ENCODE measurements at regions not wholly inside any gene's neighbourhood (a gene's known extent, or its start where the extent isn't known, plus 50 kb on each side); places are given as distances from the start of the nearest gene placed in this dataset.

DNA sequence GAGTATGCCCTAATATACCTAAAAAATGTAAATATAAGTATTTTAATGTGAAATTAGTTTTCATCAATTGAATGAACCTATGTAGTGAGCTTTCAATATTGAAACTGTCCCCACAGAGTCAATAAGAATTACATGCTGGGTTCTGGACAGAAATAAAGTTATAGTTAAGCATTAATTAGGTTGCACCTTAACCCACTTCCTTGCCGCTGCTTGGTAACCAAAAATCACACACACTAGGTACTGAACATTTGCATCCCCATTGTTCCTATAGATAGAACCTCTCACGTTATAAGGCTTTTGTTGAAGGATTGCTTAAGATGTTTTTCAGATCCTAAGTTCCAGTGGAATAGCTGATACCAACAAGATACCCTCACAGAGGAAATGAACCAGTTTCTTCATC is 237.1 kb upstream of the OPRM1 start:
- Histone ChIP-seq H3K4me3 (ENCODE audit: insufficient read depth, low read depth, low read length) (no peak overlapping the region), H3K4me1 (ENCODE audit: control insufficient read depth, insufficient read depth, low read length) (no peaks in the 10 kb centered on the region), H3K27me3 (ENCODE audit: control insufficient read depth, insufficient read depth, low read length, poor library complexity, severe bottlenecking) (no peaks in the 10 kb centered on the region), H3K27ac (ENCODE audit: insufficient read depth, low read depth, low read length, poor library complexity, severe bottlenecking) (no peak overlapping the region), H3K36me3 (ENCODE audit: control insufficient read depth, insufficient read depth, low read length) (no peaks in the 10 kb centered on the region), H3K9me3 (ENCODE audit: control insufficient read depth, low read length) (no peaks in the 10 kb centered on the region)
- WGBS, 2 experiments, result 75 to 80% methylated on average over 1 to 2 of the region's 2 CpGs

- WGBS, 2 experiments, result 96 to 97% methylated on average over 3 of the region's 4 CpGs
- H3K27ac ChIP-seq (ENCODE audit: insufficient read depth, low read depth, low read length, poor library complexity, severe bottlenecking), result no peak overlapping the region
- no peaks in the 10 kb centered on the region for H3K4me1 ChIP-seq (ENCODE audit: control insufficient read depth, insufficient read depth, low read length)
- H3K9me3 ChIP-seq (ENCODE audit: control insufficient read depth, low read length), result no peaks in the 10 kb centered on the region
- H3K27me3 ChIP-seq (ENCODE audit: control insufficient read depth, insufficient read depth, low read length, poor library complexity, severe bottlenecking), result no peaks in the 10 kb centered on the region
- no peaks in the 10 kb centered on the region for H3K36me3 ChIP-seq (ENCODE audit: control insufficient read depth, insufficient read depth, low read length)
- no peak overlapping the region for H3K4me3 ChIP-seq (ENCODE audit: insufficient read depth, low read depth, low read length)
Measured at GRCh38 chr6:153800580-153801188, 238.4 kb upstream of the OPRM1 start.

- WGBS, 2 experiments, result 95 to 100% methylated on average over 1 of the region's 1 CpG
- H3K4me3 ChIP-seq (ENCODE audit: insufficient read depth, low read depth, low read length), result no peak overlapping the region
Measured at GRCh38 chr6:153790876-153791473, 248.1 kb upstream of the OPRM1 start.

GRCh38 chr6:153790048-153790447 is 249.0 kb upstream of the OPRM1 start:
- H3K27me3 ChIP-seq (ENCODE audit: control insufficient read depth, insufficient read depth, low read length, poor library complexity, severe bottlenecking), result no peaks in the 10 kb centered on the region
- H3K9me3 ChIP-seq (ENCODE audit: control insufficient read depth, low read length), result no peaks in the 10 kb centered on the region
- 90 to 91% methylated on average over 7 of the region's 7 CpGs for WGBS, 2 experiments
- no peak overlapping the region for H3K27ac ChIP-seq (ENCODE audit: insufficient read depth, low read depth, low read length, poor library complexity, severe bottlenecking)
- no peaks in the 10 kb centered on the region for H3K36me3 ChIP-seq (ENCODE audit: control insufficient read depth, insufficient read depth, low read length)
- no peaks in the 10 kb centered on the region for H3K4me1 ChIP-seq (ENCODE audit: control insufficient read depth, insufficient read depth, low read length)
- H3K4me3 ChIP-seq (ENCODE audit: insufficient read depth, low read depth, low read length), result no peak overlapping the region

More at GRCh38 chr6:153790876-153791473, 248.1 kb upstream of the OPRM1 start:
- no peaks in the 10 kb centered on the region for H3K9me3 ChIP-seq (ENCODE audit: control insufficient read depth, low read length)
- H3K4me1 ChIP-seq (ENCODE audit: control insufficient read depth, insufficient read depth, low read length), result no peaks in the 10 kb centered on the region
- no peaks in the 10 kb centered on the region for H3K36me3 ChIP-seq (ENCODE audit: control insufficient read depth, insufficient read depth, low read length)
- no peaks in the 10 kb centered on the region for H3K27me3 ChIP-seq (ENCODE audit: control insufficient read depth, insufficient read depth, low read length, poor library complexity, severe bottlenecking)
- H3K27ac ChIP-seq (ENCODE audit: insufficient read depth, low read depth, low read length, poor library complexity, severe bottlenecking), result no peak overlapping the region

DNA sequence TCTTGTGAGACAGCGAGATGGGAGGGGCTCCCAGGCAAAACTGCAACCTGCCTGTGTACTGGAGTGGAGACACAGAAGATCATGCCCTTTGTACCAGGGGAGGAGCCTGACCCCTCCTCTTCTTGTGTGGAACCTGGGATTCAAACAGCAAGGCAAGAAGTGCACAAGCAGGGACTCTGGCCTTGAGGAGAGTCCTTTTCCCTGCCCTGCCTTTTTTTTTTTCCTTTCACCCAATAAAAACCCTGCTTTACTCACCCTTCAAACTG is 251.8 kb upstream of the OPRM1 start:
- no peak overlapping the region for H3K27ac ChIP-seq (ENCODE audit: insufficient read depth, low read depth, low read length, poor library complexity, severe bottlenecking)
- WGBS, 2 experiments, result 54 to 59% methylated on average over 1 of the region's 1 CpG
- no peaks in the 10 kb centered on the region for H3K36me3 ChIP-seq (ENCODE audit: control insufficient read depth, insufficient read depth, low read length)

DNA sequence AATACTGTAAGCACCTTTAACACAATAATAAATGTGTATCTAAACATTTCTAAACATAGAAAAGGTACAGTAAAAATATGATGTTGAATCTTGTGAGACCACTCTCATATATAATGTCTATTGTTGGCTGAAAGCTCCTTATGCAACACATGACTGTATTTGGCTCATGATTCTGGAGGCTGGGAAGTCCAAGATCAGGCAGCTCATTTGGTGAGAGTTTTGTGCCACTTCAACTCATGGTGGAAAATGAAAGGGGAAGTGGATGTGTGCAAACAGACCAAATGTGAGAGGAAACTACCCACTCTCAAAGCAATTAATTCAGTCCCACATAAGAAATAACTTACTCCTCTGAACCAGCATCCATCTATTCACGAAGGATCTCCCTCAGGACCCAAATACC is 257.7 kb upstream of the OPRM1 start:
- Histone ChIP-seq H3K4me1 (ENCODE audit: control insufficient read depth, insufficient read depth, low read length) (no peaks in the 10 kb centered on the region), H3K4me3 (ENCODE audit: insufficient read depth, low read depth, low read length) (no peak overlapping the region), H3K27ac (ENCODE audit: insufficient read depth, low read depth, low read length, poor library complexity, severe bottlenecking) (no peak overlapping the region), H3K9me3 (ENCODE audit: control insufficient read depth, low read length) (no peaks in the 10 kb centered on the region), H3K36me3 (ENCODE audit: control insufficient read depth, insufficient read depth, low read length) (no peaks in the 10 kb centered on the region), H3K27me3 (ENCODE audit: control insufficient read depth, insufficient read depth, low read length, poor library complexity, severe bottlenecking) (no peaks in the 10 kb centered on the region)
- WGBS, 2 experiments, result 82 to 91% methylated on average over 1 of the region's 1 CpG

More for the DNA sequence above, 251.8 kb upstream of the OPRM1 start:
- H3K27me3 ChIP-seq (ENCODE audit: control insufficient read depth, insufficient read depth, low read length, poor library complexity, severe bottlenecking), result no peaks in the 10 kb centered on the region
- H3K9me3 ChIP-seq (ENCODE audit: control insufficient read depth, low read length), result no peaks in the 10 kb centered on the region
- no peaks in the 10 kb centered on the region for H3K4me1 ChIP-seq (ENCODE audit: control insufficient read depth, insufficient read depth, low read length)
- H3K4me3 ChIP-seq (ENCODE audit: insufficient read depth, low read depth, low read length), result no peak overlapping the region

DNA sequence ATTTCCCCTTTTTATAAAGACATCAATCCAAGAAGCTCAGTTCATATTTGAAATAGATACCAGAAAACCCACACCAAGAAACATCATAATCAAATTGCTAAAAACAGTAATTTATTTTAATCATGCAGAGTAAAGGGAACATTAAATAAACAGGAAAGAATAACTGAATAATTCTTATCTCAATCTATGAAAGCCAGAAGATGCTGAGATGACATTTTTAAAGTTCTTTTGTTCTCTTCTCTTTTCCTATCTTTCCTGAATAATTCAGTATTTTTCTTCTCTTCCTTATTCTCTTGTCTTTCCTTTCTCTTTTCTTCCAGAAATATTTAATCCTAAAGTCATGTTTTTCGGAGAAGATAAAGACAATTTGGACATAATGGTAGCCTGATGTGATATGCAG is 259.0 kb upstream of the OPRM1 start:
- WGBS, 2 experiments, result 95 to 100% methylated on average over 1 of the region's 1 CpG
- H3K4me1 ChIP-seq (ENCODE audit: control insufficient read depth, insufficient read depth, low read length), result no peaks in the 10 kb centered on the region
- no peaks in the 10 kb centered on the region for H3K9me3 ChIP-seq (ENCODE audit: control insufficient read depth, low read length)
- H3K27me3 ChIP-seq (ENCODE audit: control insufficient read depth, insufficient read depth, low read length, poor library complexity, severe bottlenecking), result no peaks in the 10 kb centered on the region
- H3K27ac ChIP-seq (ENCODE audit: insufficient read depth, low read depth, low read length, poor library complexity, severe bottlenecking), result no peak overlapping the region
- no peak overlapping the region for H3K4me3 ChIP-seq (ENCODE audit: insufficient read depth, low read depth, low read length)
- H3K36me3 ChIP-seq (ENCODE audit: control insufficient read depth, insufficient read depth, low read length), result no peaks in the 10 kb centered on the region

- no peaks in the 10 kb centered on the region for H3K9me3 ChIP-seq (ENCODE audit: control insufficient read depth, low read length)
- 92 to 100% methylated on average over 2 of the region's 2 CpGs for WGBS, 2 experiments
- no peaks in the 10 kb centered on the region for H3K36me3 ChIP-seq (ENCODE audit: control insufficient read depth, insufficient read depth, low read length)
Measured at GRCh38 chr6:153778216-153778615, 260.8 kb upstream of the OPRM1 start.

GRCh38 chr6:153771577-153771976 is 267.5 kb upstream of the OPRM1 start:
- H3K4me1 ChIP-seq (ENCODE audit: control insufficient read depth, insufficient read depth, low read length), result no peaks in the 10 kb centered on the region
- H3K36me3 ChIP-seq (ENCODE audit: control insufficient read depth, insufficient read depth, low read length), result no peaks in the 10 kb centered on the region
- no peaks in the 10 kb centered on the region for H3K27me3 ChIP-seq (ENCODE audit: control insufficient read depth, insufficient read depth, low read length, poor library complexity, severe bottlenecking)
- no peak overlapping the region for H3K27ac ChIP-seq (ENCODE audit: insufficient read depth, low read depth, low read length, poor library complexity, severe bottlenecking)
- H3K9me3 ChIP-seq (ENCODE audit: control insufficient read depth, low read length), result no peaks in the 10 kb centered on the region
- no peak overlapping the region for H3K4me3 ChIP-seq (ENCODE audit: insufficient read depth, low read depth, low read length)

More at GRCh38 chr6:153778216-153778615, 260.8 kb upstream of the OPRM1 start:
- Histone ChIP-seq H3K4me1 (ENCODE audit: control insufficient read depth, insufficient read depth, low read length) (no peaks in the 10 kb centered on the region), H3K27me3 (ENCODE audit: control insufficient read depth, insufficient read depth, low read length, poor library complexity, severe bottlenecking) (no peaks in the 10 kb centered on the region), H3K4me3 (ENCODE audit: insufficient read depth, low read depth, low read length) (no peak overlapping the region), H3K27ac (ENCODE audit: insufficient read depth, low read depth, low read length, poor library complexity, severe bottlenecking) (no peak overlapping the region)

DNA sequence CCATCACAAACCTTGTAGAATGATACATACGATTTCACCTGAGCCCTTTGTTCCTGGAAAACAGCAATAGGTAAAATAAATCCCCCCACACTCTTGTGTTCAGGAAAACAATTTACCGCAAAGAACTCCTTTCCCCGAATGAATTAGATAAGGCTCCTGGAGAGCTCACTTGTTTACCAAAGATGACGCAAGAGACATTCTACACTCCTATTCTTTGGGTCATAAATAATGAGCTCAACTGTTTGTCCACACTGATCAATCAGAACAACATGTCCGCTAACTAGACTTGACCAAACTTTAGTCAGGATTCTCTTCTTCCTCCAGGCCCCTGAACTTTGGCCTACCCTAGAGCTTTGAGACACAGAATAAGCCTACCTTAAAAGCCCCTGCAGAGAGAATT is 271.9 kb upstream of the OPRM1 start:
- Histone ChIP-seq H3K27ac (ENCODE audit: insufficient read depth, low read depth, low read length, poor library complexity, severe bottlenecking) (no peak overlapping the region), H3K4me1 (ENCODE audit: control insufficient read depth, insufficient read depth, low read length) (no peaks in the 10 kb centered on the region), H3K27me3 (ENCODE audit: control insufficient read depth, insufficient read depth, low read length, poor library complexity, severe bottlenecking) (no peaks in the 10 kb centered on the region), H3K4me3 (ENCODE audit: insufficient read depth, low read depth, low read length) (no peak overlapping the region), H3K36me3 (ENCODE audit: control insufficient read depth, insufficient read depth, low read length) (no peaks in the 10 kb centered on the region), H3K9me3 (ENCODE audit: control insufficient read depth, low read length) (no peaks in the 10 kb centered on the region)
- WGBS, 2 experiments, result 92 to 94% methylated on average over 5 of the region's 5 CpGs

DNA sequence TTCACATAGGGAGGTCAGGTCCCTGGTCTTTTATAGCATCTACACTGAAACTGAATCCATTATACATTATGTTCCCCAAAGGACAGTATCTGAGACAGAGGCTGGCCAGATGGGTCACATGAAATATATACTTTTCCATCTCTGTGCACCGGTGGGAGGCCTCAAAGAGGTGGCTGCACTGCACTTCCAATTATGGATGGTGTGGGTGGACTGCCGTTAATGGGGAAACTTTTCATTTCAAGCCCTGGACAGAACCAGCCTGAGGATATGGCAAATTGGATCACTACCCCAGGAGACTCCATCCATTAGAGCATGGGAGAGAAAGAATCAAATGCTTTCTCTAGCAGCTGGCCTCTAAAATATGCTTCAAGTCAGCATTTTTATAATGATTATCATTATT is 280.5 kb upstream of the OPRM1 start:
- Histone ChIP-seq H3K4me1 (ENCODE audit: control insufficient read depth, insufficient read depth, low read length) (no peaks in the 10 kb centered on the region), H3K27me3 (ENCODE audit: control insufficient read depth, insufficient read depth, low read length, poor library complexity, severe bottlenecking) (no peaks in the 10 kb centered on the region), H3K4me3 (ENCODE audit: insufficient read depth, low read depth, low read length) (no peak overlapping the region), H3K36me3 (ENCODE audit: control insufficient read depth, insufficient read depth, low read length) (no peaks in the 10 kb centered on the region), H3K27ac (ENCODE audit: insufficient read depth, low read depth, low read length, poor library complexity, severe bottlenecking) (no peak overlapping the region), H3K9me3 (ENCODE audit: control insufficient read depth, low read length) (no peaks in the 10 kb centered on the region)
- 93% methylated on average over 2 of the region's 2 CpGs for WGBS, 2 experiments
